DMS53 treated with DMSO at 0.1 percent for 48 hours (cell line): ENCODE measurements at regions not wholly inside any gene's neighbourhood (a gene's known extent, or its start where the extent isn't known, plus 50 kb on each side); places are given as distances from the start of the nearest gene placed in this dataset.

Experiments used
- DNase-seq: peaks from one replicate; lab custom pipeline; 2025; ENCODE audit not compliant: unreplicated experiment; lab: John Stamatoyannopoulos, UW

- no peak for DNase-seq
Measured at GRCh38 chr1:57883642-57883995, 459.8 kb upstream of the DAB1 start.

GRCh38 chr1:57882934-57883641 lies 459.2 kb upstream of the DAB1 start:
- no peak for DNase-seq

- no peak for DNase-seq
Measured at GRCh38 chr1:57882072-57882471, 458.2 kb upstream of the DAB1 start.

GRCh38 chr1:57881639-57882038 lies 457.8 kb upstream of the DAB1 start:
- no peak for DNase-seq

GRCh38 chr1:57879700-57880099 lies 455.8 kb upstream of the DAB1 start:
- DNase-seq: no peak

- DNase-seq: peak; percentile 95
Measured at GRCh38 chr1:57874418-57874877, 450.6 kb upstream of the DAB1 start.

- DNase-seq: no peak
Measured at GRCh38 chr1:57872913-57873312, 449.1 kb upstream of the DAB1 start.

- no peak for DNase-seq
Measured at GRCh38 chr1:57868908-57869307, 445.0 kb upstream of the DAB1 start.

GRCh38 chr1:57868239-57868638 lies 444.4 kb upstream of the DAB1 start:
- no peak for DNase-seq

- no peak for DNase-seq
Measured at GRCh38 chr1:57866998-57867397, 443.1 kb upstream of the DAB1 start.

- no peak for DNase-seq
Measured at GRCh38 chr1:57860931-57861565, 437.2 kb upstream of the DAB1 start.

- no peak for DNase-seq
Measured at GRCh38 chr1:57860325-57860724, 436.5 kb upstream of the DAB1 start.

- no peak for DNase-seq
Measured at GRCh38 chr1:57858740-57859139, 434.9 kb upstream of the DAB1 start.

GRCh38 chr1:57857809-57858208 lies 433.9 kb upstream of the DAB1 start:
- DNase-seq: no peak

- no peak for DNase-seq
Measured at GRCh38 chr1:57854436-57854835, 430.6 kb upstream of the DAB1 start.

GRCh38 chr1:57850176-57850940 lies 426.5 kb upstream of the DAB1 start:
- DNase-seq: no peak

GRCh38 chr1:57848406-57848805 lies 424.5 kb upstream of the DAB1 start:
- DNase-seq: no peak

GRCh38 chr1:57845041-57845440 lies 421.2 kb upstream of the DAB1 start:
- peak; percentile 86 for DNase-seq

GRCh38 chr1:57844382-57844980 lies 420.6 kb upstream of the DAB1 start:
- no peak for DNase-seq

GRCh38 chr1:57843760-57844159 lies 419.9 kb upstream of the DAB1 start:
- DNase-seq: no peak

GRCh38 chr1:57839526-57839925 lies 415.7 kb upstream of the DAB1 start:
- DNase-seq: no peak

- DNase-seq: no peak
Measured at GRCh38 chr1:57839067-57839466, 415.2 kb upstream of the DAB1 start.
